CD14-positive monocyte (primary cell): ENCODE measurements at regions not wholly inside any gene's neighbourhood (a gene's known extent, or its start where the extent isn't known, plus 50 kb on each side); places are given as distances from the start of the nearest gene placed in this dataset.

Source experiments
- DNase-seq, 3 donors: peaks; one replicate each; pipeline ENCODE4 v3.0.0-alpha.2; 2011 to 2022
- H2AFZ ChIP-seq: 2 replicates; pipeline ENCODE4 v1.6.0; 2012; ENCODE audit warnings: mild to moderate bottlenecking, low read depth, low read length, inconsistent platforms; ENCODE audit not compliant: insufficient read depth, poor library complexity, severe bottlenecking
- H3K27ac ChIP-seq, 2 donors: 1 replicate in 1 of 2; 2 replicates in 1 of 2; pipeline ENCODE4 v1.5.1; 2012 to 2013; ENCODE audit warnings: low read length in 2 of 2, control low read depth in 1 of 2, inconsistent platforms in 1 of 2, low read depth in 1 of 2, mild to moderate bottlenecking in 1 of 2
- H3K27me3 ChIP-seq, 2 donors: one replicate each; pipeline versions ENCODE4 v1.6.0 to v1.6.1; 2011 to 2013; ENCODE audit warnings: low read length in 2 of 2; ENCODE audit not compliant: control insufficient read depth in 2 of 2, insufficient read depth in 2 of 2
- H3K36me3 ChIP-seq, 2 donors: replicated peaks in 1 of 2; 1 replicate in 1 of 2; 2 replicates in 1 of 2; pipeline versions ENCODE4 v1.5.1 to v1.6.1; 2012 to 2013; ENCODE audit warnings: low read length in 2 of 2, control low read depth in 1 of 2, inconsistent platforms in 1 of 2, mild to moderate bottlenecking in 1 of 2; ENCODE audit not compliant: insufficient read depth in 2 of 2, control insufficient read depth in 1 of 2
- H3K4me1 ChIP-seq, 2 donors: 1 replicate in 1 of 2; 2 replicates in 1 of 2; pipeline versions ENCODE4 v1.5.1 to v1.6.1; 2012 to 2013; ENCODE audit warnings: low read length in 2 of 2, control low read depth in 1 of 2, inconsistent platforms in 1 of 2, mild to moderate bottlenecking in 1 of 2, moderate library complexity in 1 of 2; ENCODE audit not compliant: insufficient read depth in 2 of 2, control insufficient read depth in 1 of 2
- H3K4me2 ChIP-seq: replicated peaks from 2 replicates; pipeline ENCODE3; 2012; ENCODE audit warnings: low read length, moderate library complexity, mild to moderate bottlenecking; ENCODE audit not compliant: poor library complexity, severe bottlenecking; ENCODE audit errors: extremely low read depth
- H3K4me3 ChIP-seq, 3 experiments: fragments of 200-600 bp in 1 of 3; sonication (generic) in 1 of 3; replicated peaks in 1 of 3; 1 replicate in 2 of 3; 2 replicates in 1 of 3; pipeline ENCODE4 v1.5.1; 2011 to 2013; ENCODE audit warnings: low read length in 3 of 3, mild to moderate bottlenecking in 3 of 3, control low read depth in 2 of 3, low read depth in 2 of 3, inconsistent platforms in 1 of 3, moderate library complexity in 1 of 3
- H3K79me2 ChIP-seq: 2 replicates; pipeline ENCODE4 v1.6.0; 2012; ENCODE audit warnings: mild to moderate bottlenecking, control low read depth, inconsistent platforms, low read length, moderate library complexity; ENCODE audit not compliant: insufficient read depth
- H3K9ac ChIP-seq: 2 replicates; pipeline ENCODE4 v1.6.0; 2017; ENCODE audit warnings: low read length, mild to moderate bottlenecking; ENCODE audit not compliant: insufficient read depth, poor library complexity, severe bottlenecking
- H3K9me3 ChIP-seq, 2 donors: replicated peaks in 1 of 2; 1 replicate in 1 of 2; 2 replicates in 1 of 2; pipeline versions ENCODE4 v1.5.1 to v1.6.1; 2012 to 2013; ENCODE audit warnings: low read length in 2 of 2, control low read depth in 1 of 2; ENCODE audit not compliant: control insufficient read depth in 1 of 2, insufficient read depth in 1 of 2
- H4K20me1 ChIP-seq: 2 replicates; pipeline ENCODE4 v1.6.0; 2012; ENCODE audit warnings: mild to moderate bottlenecking, low read length, control low read depth, moderate library complexity; ENCODE audit not compliant: insufficient read depth
- H3K27ac Mint-ChIP-seq, 7 donors: one replicate each; pipeline ENCODE4 v1.8.0; 2020; ENCODE audit warnings: mild to moderate bottlenecking in 7 of 7, mixed read lengths in 7 of 7, moderate library complexity in 6 of 7, inconsistent platforms in 2 of 7
- H3K27me3 Mint-ChIP-seq, 3 donors: one replicate each; pipeline ENCODE4 v1.8.0; 2021 to 2022; ENCODE audit warnings: low read depth in 3 of 3, mild to moderate bottlenecking in 3 of 3, mixed read lengths in 3 of 3, moderate library complexity in 3 of 3, inconsistent platforms in 1 of 3
- H3K36me3 Mint-ChIP-seq, 2 donors: one replicate each; pipeline ENCODE4 v1.8.0; 2020; ENCODE audit warnings: mixed read lengths in 2 of 2, inconsistent platforms in 1 of 2, mild to moderate bottlenecking in 1 of 2
- H3K4me1 Mint-ChIP-seq: one replicate; pipeline ENCODE4 v1.8.0; 2020; ENCODE audit warnings: mild to moderate bottlenecking, mixed read lengths
- H3K4me3 Mint-ChIP-seq, 2 donors: one replicate each; pipeline ENCODE4 v1.8.0; 2020; ENCODE audit warnings: mild to moderate bottlenecking in 2 of 2, mixed read lengths in 2 of 2, moderate library complexity in 1 of 2
- H3K9me3 Mint-ChIP-seq, 7 donors: one replicate each; pipeline ENCODE4 v1.8.0; 2020 to 2022; ENCODE audit warnings: mixed read lengths in 7 of 7, mild to moderate bottlenecking in 6 of 7, moderate library complexity in 6 of 7, inconsistent platforms in 2 of 7
- CTCF ChIP-seq: fragments of 200-600 bp; IDR thresholded peaks from one replicate; pipeline ENCODE4 v1.8.0; 2022; ENCODE audit warnings: antibody characterized with exemption, mild to moderate bottlenecking
- WGBS: methylation state at CpG from one replicate; pipeline ENCODE4 v1.1.5; 2013; ENCODE audit warnings: missing lambda C conversion rate; ENCODE audit not compliant: insufficient coverage; 5-methylcytosine and 5-hydroxymethylcytosine counted together
- intact Hi-C, 2 donors: fragments of 100-400 bp; cut with micrococcal nuclease; formaldehyde crosslinking; loops; one replicate each; pipeline versions ENCODE4 v1.15.0 to v1.15.1; 2023

GRCh38 chr13:59603646-59604045 is 560.1 kb downstream of the DIAPH3 start:
- H3K4me1 Mint-ChIP-seq, result no peaks in the 10 kb centered on the region
- TF ChIP-seq CTCF, result no peak

GRCh38 chr13:59607172-59607571 is 556.6 kb downstream of the DIAPH3 start:
- no peaks in the 10 kb centered on the region for H3K27me3 Mint-ChIP-seq
- H3K9me3 ChIP-seq, result no peaks in the 10 kb centered on the region
- H3K27ac Mint-ChIP-seq, result no peak overlapping the region
- H4K20me1 ChIP-seq, result no peaks in the 10 kb centered on the region
- intact Hi-C loops, result no loop called here
- no peak overlapping the region for H3K4me3 ChIP-seq
- H3K27ac ChIP-seq, result no peak overlapping the region
- TF ChIP-seq CTCF, result no peak
- WGBS, result no CpG with 5 or more reads among the region's 1 CpG
- H3K79me2 ChIP-seq, result no peaks in the 10 kb centered on the region
- DNase-seq, result no peak
- H3K9ac ChIP-seq, result no peak overlapping the region
- no peak overlapping the region for H2AFZ ChIP-seq
- no peaks in the 10 kb centered on the region for H3K27me3 ChIP-seq
- no peak overlapping the region for H3K4me2 ChIP-seq
- no peak overlapping the region for H3K4me3 Mint-ChIP-seq
- H3K4me1 ChIP-seq, result no peaks in the 10 kb centered on the region
- no peaks in the 10 kb centered on the region for H3K4me1 Mint-ChIP-seq
- peaks cover 0 to 12% (median 8%) of the 10 kb centered on the region in 7 donors for H3K9me3 Mint-ChIP-seq
- no peaks in the 10 kb centered on the region for H3K36me3 ChIP-seq
- no peaks in the 10 kb centered on the region for H3K36me3 Mint-ChIP-seq

More at GRCh38 chr13:59603646-59604045, 560.1 kb downstream of the DIAPH3 start:
- H3K36me3 ChIP-seq, result no peaks in the 10 kb centered on the region
- no peak overlapping the region for H3K9ac ChIP-seq
- H3K4me1 ChIP-seq, result no peaks in the 10 kb centered on the region
- DNase-seq, result no peak
- H3K4me2 ChIP-seq, result no peak overlapping the region
- H3K79me2 ChIP-seq, result no peaks in the 10 kb centered on the region
- Mint-ChIP-seq H3K4me3 (no peak overlapping the region), H3K9me3 (peaks cover 5 to 15% (median 13%) of the 10 kb centered on the region in 7 donors), H3K27ac (no peak overlapping the region), H3K27me3 (peaks cover 0 to 2% (median 0%) of the 10 kb centered on the region in 3 donors), H3K36me3 (no peaks in the 10 kb centered on the region)
- no peaks in the 10 kb centered on the region for H3K9me3 ChIP-seq
- no peak overlapping the region for H3K4me3 ChIP-seq
- H2AFZ ChIP-seq, result no peak overlapping the region
- no peaks in the 10 kb centered on the region for H4K20me1 ChIP-seq
- intact Hi-C loops, result no loop called here
- no peak overlapping the region for H3K27ac ChIP-seq
- H3K27me3 ChIP-seq, result no peaks in the 10 kb centered on the region
- WGBS, result 90% methylated on average over 2 of the region's 2 CpGs
